GM19324 (cell line): ENCODE measurements at regions not wholly inside any gene's neighbourhood (a gene's known extent, or its start where the extent isn't known, plus 50 kb on each side); places are given as distances from the start of the nearest gene placed in this dataset.

Experiments
- ATAC-seq: cut with Tn5 transposase; IDR thresholded peaks from one replicate; pipeline ENCODE4 v1.9.1; 2021; ENCODE audit warnings: mild to moderate bottlenecking, moderate library complexity; ENCODE audit not compliant: unreplicated experiment, low FRiP score

- ATAC-seq: no peak
Observed at GRCh38 chr6:98572579-98572978, 261.8 kb upstream of the POU3F2 start.

DNA sequence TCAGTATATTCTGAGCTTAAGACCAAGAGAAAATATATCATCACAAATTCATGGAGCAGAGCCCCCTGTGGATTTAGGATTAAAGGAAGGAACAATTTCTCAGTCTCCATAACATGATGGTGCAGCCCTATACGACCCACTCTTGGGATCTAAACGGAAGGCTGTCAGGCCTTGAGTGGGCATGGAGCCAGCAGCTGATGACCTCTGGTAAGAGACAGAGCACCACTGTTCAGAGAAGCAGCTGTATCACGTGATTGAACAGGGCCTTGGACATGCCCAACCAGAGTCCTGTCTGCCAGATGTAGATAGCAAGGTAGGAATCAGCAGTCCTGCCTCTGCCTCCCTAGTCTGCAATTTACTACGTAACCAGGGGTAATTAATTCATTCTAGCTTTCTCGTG is 259.4 kb upstream of the POU3F2 start:
- no peak for ATAC-seq

DNA sequence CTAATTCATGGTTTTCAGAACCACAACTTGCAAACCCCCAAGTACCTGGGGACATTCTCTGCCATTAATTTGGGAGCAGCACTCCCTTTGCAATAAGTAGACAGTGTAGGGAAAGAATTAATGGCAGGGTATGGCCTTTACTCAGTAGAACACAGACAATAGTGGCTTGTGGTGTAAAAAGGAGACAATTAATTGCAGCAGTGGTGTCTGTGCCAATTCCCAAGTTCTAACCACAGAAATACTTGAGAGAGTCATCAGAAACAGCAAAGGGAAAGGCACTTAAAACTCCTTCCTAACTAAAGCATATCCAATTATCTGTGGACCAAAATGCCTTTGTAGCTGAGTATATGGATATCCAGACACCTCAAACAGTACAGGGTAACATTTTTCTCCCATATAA is 257.6 kb upstream of the POU3F2 start:
- ATAC-seq: no peak

GRCh38 chr6:98578016-98578415 is 256.4 kb upstream of the POU3F2 start:
- ATAC-seq: no peak

GRCh38 chr6:98579079-98579478 is 255.3 kb upstream of the POU3F2 start:
- ATAC-seq: no peak

DNA sequence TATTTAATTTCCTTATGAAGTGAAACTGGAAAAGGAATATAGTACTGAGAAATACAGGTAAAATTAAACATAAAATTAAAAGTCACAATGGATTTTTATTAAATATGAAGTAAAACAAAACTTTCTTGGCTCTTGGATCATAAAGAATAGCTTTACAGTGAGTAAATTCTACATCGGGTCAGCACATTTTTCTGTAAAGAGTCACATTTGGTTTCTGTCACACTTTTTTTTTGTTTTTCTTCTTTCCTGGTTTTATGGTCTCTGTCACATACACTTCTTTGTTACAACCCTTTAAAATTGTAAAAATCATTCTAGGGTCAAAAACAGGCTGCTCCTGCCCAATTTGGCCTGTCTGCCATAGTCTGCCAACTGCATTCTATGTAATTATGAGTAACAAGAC is 254.4 kb upstream of the POU3F2 start:
- no peak for ATAC-seq

- ATAC-seq: no peak
Observed at GRCh38 chr6:98581705-98582104, 252.7 kb upstream of the POU3F2 start.

GRCh38 chr6:98583506-98583905 is 250.9 kb upstream of the POU3F2 start:
- no peak for ATAC-seq

GRCh38 chr6:98586163-98586562 is 248.2 kb upstream of the POU3F2 start:
- no peak for ATAC-seq

DNA sequence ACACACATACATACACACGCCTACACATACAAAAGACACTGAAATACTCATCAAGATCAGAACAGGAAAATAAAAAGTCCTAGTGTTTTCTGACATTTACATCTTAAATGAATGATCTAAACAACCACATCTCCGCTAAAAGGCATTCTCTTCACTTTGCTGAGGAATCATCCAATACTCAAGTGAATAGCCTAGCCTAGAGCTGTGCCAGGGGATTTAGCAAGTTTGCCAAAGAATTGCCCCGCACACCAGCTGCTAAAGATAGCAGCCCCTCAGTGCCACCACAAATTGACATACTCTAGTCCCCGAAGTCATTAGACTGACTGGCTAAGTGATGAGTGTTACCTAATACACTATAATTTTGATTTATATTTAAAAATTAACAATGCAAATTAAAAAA is 246.8 kb upstream of the POU3F2 start:
- ATAC-seq: no peak

DNA sequence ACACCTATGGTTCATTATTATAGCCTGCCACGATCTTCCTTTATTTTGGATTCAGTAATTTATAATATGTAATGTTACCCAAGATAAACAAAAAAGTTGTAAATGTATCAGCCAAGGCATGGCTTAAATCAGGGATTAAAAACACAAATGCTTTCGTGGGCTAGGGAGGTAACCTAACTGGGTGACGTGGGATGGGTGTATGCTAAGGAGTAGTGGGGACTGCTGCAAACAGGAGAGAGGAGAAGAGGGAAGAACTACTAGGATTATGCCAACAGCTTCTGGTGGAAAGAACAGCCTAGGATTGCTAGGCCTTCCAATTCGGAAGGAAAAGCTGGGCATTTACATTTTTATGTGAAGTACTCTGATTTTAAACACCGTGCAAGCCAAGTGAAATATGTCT is 244.8 kb upstream of the POU3F2 start:
- no peak for ATAC-seq

GRCh38 chr6:98590136-98590681 is 244.2 kb upstream of the POU3F2 start:
- ATAC-seq: no peak

GRCh38 chr6:98590997-98591396 is 243.4 kb upstream of the POU3F2 start:
- no peak for ATAC-seq

DNA sequence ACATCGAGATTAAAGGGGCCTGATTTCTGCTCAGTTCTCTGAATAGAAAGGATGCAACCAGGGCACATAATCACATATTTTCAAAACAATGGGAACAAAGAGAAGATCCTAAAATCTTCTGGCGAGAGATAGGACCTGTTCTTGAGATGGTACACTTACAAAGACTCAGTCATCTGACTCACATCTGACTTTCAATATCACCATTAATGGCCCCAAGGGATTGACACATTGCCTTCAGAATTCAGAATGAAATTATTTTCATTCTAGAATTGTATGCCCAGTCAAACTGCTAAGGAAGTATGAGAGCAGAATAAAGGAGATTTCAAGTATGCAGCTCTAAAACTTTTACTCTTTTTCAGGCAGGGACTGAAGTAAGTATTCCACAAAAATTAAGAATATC is 240.7 kb upstream of the POU3F2 start:
- no peak for ATAC-seq

DNA sequence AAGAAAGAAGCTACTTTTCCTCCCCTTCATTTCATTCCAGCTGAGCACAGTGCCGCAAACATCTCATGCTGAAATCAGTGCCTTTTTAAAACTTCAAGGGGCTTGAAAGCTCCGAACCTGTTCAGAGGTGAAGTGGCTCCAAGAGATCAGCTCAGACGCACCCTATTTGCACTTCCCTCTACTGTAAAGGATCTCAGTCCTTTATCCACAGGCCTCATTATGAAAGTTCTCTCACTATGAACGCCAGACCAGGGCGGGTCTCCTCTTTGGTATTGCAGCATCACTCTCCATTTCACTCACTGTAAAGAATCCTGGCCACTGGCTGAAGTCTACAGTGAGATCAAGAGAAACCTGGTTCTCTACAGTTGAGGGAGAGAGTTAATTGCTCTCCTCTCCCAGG is 232.7 kb upstream of the POU3F2 start:
- no peak for ATAC-seq

- ATAC-seq: no peak
Observed at GRCh38 chr6:98605705-98606104, 228.7 kb upstream of the POU3F2 start.

DNA sequence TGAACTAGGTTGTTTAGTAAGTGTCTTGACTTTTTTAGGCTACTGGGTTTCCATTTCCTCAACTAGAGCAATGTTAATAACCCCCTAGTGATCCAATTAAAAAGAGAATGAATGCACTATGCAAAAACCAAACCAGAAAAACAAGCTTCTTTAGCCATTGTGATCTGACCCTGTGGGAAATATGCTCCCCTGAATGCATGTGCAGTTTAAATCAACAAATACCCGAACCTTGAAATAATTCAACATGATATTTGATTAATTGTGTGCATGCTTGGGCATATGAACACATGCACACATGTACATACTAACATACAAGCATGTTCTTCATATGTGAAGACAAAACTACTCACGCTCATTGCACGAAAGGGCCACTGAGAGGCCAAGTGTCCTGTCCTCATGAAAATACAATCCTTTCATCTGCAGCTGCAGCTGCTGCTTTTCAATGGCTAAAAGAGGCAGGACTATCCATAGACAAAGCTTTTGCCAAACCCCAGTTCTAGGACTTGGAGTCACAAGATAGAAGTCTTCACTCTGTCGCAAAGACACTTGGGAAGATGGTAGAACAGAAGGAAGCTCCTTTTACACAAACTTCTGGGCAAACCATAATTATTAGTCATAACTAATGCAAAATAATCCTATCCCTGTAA is 207.1 kb upstream of the POU3F2 start:
- ATAC-seq: no peak

DNA sequence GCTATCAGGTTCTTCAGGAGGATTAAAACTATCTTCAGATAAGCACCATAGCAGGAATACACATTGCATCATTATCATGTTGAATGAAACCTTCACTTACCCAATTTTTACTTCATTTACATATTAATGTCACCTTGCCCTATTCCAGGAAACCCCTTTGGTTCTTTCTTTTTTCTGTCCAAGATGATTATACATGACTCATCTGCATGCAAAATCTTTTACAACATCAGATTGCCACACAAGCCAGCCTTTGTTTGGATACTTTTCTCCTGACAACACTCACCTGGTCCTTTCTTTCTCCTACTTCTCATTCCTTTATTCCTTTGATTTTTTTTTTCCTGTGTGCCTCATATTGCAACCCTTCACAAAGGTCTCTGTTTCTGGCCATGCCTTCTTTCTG is 200.5 kb upstream of the POU3F2 start:
- no peak for ATAC-seq

DNA sequence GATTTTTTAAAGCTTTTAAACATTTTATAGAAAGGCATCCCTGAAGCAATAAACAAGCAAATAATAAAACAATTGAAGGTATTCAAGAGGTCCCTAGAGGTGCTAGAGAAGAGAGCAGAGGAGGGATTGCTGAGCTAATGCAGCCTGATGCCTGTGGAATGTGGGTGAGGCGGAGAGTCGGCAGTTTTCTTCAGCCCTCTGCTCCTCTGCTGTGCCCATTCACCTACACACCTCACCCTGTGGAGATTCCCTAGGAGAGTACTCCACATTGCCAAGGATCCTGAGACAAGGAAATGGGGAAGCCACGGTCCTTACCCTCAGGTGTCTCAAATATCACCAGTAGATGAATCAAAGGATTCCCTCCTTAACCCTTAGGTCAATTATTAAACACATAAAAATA is 199.8 kb upstream of the POU3F2 start:
- no peak for ATAC-seq

DNA sequence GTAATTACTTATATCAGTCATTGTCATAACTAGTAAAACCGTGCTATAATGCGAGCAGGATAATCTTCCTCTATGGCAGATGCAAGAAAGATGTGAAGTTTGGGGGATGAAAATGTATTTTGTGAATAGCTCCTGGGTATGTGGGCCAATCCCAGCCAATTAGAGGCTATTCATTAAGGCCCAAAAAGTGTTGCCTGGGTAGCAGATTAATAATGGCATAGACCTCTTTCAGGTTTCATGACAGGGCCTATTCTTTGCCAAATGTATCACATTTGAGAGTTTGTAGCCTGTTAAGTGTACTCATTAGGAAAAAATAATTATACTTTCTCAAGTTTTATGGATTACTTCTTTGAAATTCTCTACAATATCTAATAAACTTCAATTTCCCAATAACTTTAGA is 199.2 kb upstream of the POU3F2 start:
- ATAC-seq: no peak

DNA sequence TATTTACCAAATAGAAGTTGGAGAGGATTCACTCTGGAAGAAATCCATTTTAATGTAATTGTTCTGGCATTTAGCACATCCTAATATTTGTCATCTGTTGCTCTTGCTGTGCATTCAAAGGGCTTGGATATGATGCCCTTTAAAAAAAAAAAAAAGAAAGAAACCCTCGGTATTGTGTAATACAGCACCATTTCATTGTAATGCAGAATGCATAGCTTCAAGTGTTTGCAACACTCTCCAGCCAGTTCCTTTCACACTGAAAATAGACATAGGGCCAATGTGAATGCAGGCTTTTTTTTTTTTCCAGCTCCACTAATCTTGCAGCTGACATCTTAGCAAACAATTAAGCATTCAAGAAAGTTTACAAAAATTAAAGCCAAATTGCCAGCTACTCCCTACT is 197.4 kb upstream of the POU3F2 start:
- ATAC-seq: no peak

DNA sequence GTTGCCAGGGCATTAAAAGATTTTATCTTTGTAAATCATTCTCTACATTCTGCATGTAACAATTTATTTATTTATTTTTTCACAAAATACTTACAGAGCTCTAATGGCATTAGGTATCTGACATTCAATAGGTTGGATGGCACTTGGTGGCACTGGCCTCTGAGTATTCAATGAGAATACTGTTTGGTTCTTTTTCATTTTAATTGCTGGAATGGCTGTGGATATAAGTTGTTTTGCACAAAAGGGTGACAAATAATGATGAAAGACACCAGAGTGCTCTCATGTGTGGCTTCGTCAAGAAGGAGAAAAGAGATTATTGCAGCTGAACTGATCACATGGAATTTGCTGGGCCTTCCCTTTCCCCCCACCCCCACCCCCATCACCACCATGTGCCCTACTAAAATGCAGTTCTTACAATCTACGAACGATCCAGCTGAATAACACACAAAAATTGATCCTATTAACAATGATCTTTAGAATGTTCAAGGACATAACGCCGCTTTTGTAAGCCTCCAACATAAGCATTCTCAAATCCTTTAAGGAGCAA is 195.2 kb upstream of the POU3F2 start:
- no peak for ATAC-seq

DNA sequence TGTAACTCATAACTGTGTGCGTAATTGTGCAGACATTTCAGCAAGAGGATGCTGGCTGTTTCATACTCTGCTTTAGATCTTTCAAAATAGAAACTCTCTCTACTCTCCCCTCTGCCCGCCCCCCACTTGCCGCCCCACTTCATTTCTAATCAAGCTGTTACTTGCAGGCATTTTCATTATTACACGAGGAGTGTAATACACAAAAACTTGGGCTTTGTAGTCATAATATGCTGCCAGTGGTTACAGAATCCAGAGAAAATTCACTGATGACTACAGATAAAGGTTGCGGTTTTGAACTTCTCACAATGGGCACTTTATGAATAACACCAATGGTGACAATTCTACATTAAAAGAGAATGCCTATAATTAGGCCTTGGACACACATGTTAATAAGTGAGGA is 194.0 kb upstream of the POU3F2 start:
- ATAC-seq: no peak
